ENCODE measurements at regions not wholly inside any gene's neighbourhood (a gene's known extent, or its start where the extent isn't known, plus 50 kb on each side); places are given as distances from the start of the nearest gene placed in this dataset.

GRCh38 chr6:168154263-168154917 lies 75.4 kb upstream of the FRMD1 start:
- no peak for DNase-seq

DNA sequence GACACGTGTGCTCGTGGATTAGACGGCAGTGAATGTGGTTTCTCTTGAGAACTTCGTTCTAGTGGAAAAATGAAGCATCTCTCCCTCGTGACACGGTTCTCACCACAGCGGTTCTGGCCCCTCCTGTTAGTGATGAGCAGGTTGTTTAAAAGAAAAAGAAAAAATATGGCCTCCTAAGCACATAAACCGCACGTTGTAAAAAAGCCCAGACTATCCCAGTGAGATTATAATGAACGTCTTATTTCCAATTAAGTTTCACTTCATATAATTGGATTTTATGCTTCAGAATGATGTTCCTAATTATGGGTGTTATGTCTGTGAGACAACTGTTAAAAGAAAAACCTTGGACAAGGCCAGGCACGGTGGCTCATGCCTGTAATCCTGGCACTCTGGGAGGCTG lies 74.5 kb upstream of the FRMD1 start:
- DNase-seq: no peak

GRCh38 chr6:168152980-168153379 lies 74.0 kb upstream of the FRMD1 start:
- no peak for DNase-seq

DNA sequence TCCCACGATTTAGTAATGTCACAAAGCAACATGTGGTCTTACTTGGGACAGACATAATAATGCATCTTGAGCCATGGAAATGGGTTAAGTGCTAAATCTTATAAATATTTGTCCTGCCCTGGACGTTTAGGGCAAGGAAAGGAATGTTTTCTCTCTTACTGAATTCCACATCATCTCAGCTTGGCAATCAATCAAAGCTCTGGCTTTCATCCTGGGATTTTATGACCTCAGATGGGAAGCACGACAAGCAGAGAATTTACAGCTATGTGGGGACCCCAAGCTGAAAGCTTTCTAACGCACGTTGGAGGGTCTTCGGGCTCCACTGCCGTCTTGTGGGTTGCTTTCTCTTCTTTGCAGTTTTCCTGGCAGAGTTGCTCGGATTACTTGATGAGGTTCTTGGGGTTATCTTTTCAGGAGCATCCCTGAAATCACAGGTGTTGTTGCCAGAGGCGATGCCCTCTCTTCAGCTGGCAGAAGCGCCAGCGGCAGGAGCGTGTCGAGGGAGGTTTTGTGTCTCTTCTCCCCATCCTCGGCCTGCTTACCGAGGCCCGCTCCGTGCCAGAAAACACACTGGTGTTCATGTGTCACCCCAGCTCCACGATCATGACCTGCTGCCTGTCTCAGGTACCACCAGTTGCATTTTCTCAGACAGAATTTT lies 73.4 kb upstream of the FRMD1 start:
- DNase-seq: no peak

DNA sequence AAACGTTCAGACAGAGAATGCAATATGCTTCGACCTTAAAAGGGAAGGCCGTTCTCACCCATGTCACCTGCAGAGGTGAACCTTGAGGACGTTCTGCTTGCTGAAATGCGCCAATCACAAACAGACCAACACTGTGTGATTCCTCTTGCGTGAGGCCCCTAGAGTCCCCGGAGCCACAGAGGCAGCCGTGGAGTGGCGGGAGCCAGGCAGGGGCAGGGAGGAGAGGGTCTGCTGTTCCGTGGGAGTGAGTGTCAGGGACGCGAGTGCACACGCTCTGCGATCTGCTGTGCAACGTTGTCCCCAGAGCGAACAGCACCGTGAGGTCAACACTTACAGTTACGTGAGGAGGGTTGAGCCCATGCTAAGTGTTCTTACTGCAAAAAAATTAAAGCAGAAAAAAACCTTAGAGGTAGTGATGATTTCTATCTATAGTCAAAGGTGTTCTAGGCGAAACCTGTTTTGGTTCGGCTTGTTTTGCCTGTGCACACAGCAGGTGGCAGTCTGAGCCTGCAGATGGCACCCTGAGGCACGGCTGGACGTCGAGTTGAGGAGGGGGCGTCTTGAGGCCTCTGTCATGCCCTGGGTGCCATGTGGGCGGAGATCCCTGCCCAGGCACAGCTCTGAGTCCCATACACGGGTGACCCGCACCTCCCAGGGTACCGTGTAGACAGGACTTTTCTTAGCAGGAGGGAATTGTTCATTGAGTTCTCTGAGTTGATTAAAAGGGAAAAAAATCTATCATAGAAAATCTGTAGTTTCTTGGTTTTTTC lies 71.7 kb upstream of the FRMD1 start:
- DNase-seq: no peak

DNA sequence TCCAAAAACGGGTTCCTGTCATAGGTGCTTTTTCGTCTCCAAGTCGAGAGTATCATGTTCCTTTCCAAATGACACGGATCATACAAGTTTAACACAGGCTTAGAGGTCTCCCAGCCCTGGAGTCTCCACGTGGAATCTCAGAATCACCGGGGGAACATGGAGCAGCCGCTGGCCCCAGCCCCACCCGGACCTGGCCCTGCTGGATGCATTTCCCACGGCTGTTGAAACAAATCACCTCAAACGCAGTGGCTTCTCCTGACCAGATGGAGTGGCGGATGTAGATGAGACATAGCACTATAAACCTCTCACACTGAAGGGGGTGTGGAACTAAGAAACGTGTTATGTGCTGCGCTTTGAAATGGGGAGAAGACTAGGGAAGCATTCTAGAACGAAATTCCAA lies 70.0 kb upstream of the FRMD1 start:
- no peak for DNase-seq

GRCh38 chr6:168148231-168148849 lies 69.3 kb upstream of the FRMD1 start:
- no peak for DNase-seq

DNA sequence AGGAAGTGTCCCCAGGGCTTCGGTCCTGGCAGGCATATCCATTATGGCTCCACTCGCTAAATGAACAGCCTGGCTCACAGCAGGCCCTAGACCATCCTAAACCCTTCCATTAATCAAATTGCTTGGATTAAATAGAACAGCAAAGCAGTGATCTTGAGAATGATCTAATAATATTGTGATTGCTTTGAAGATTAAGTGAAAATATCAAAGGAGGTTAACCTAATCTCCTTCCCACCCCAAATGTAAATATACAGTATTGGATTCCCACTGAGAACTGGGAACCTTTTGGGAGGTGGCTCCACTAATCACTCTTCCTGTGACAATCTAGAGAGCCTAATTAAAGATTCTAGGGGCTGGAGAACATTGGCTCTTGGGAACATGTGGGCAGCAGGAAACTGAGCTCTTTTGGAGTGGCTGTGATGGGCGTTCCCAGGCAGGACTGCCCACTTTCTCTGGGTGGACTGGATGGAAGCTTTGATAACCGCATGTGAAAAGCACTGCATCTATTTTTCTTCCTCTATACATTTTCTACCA lies 68.3 kb upstream of the FRMD1 start:
- DNase-seq: peak; percentile 50

DNA sequence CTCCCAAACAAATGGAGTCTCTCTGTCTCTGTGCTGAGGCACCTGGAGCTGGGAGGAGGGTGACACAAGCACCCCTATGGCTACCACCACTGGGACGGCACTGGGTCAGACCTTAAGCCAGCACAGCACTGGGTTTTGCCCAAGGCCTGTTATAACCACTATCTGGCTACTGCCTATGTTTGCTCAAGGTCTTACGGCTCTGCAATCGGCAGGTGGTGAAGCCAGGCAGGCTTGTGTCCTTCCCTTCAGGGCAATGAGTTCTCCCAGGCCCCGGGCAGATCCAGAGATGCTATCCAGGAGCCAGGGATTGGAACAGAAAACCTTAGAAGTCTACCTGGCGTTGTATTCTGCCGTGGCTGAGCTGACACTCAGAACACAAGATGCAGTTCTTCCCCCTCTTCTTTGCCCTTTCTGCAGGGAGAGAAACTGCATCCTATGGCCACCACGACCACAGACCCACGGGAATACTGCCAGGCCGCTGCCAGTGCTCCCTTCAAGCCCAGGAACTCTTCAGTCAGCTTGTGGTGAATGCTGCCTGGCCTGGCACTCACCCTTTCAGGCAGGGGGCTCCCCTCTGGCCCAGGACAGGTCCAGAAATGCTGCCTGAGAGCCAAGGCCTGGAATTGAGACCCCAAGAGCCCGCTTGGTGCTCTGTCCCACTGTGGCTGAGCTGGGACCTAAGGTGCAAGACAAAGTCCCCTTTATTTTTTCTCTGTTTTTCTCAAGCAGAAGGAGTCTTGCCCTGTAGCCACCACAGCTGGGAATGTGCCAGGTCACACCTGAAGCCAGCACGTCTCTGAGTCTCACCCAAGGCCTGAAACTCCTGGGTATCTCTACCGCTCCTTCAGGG lies 67.0 kb upstream of the FRMD1 start:
- DNase-seq: no peak

GRCh38 chr6:168139121-168139520 lies 60.1 kb upstream of the FRMD1 start:
- no peak for DNase-seq

DNA sequence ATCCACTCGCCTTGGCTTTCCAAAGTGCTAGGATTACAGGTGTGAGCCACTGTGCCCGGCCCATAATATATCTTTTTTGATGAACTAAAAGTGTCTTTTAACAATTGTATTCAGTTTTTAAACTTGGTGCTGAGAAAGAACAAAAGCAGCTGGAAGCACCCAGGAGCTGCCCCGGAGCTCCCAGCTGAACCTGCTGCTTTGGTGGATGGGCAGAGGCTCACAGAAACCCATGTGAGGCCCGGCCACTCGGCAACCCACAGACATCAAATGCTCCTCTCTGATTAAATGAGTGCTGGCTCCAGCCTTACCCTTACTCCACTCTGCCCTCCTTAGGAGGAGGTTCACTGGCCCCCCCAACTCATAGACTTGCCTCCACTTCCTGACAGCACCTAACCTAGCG lies 59.4 kb upstream of the FRMD1 start:
- DNase-seq: no peak

GRCh38 chr6:168137024-168137423 lies 58.0 kb upstream of the FRMD1 start:
- no peak for DNase-seq

DNA sequence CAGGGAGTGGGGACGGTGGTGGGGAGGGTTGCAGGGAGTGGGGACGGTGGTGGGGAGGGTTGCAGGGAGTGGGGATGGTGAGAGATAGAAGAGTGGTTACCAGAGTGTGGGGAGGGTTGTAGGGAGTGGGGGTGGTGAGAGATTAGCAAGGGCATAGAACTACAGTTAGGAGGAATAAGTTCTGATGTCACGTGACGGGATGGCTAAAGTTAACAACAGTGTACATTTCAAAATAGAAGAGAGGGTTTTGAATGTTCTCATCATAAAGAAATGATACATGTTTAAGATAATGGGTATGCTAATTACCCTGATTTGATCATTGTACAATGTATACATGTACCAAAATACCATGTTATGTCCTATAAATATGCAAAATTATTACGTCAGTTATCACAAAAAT lies 57.6 kb upstream of the FRMD1 start:
- DNase-seq: no peak

DNA sequence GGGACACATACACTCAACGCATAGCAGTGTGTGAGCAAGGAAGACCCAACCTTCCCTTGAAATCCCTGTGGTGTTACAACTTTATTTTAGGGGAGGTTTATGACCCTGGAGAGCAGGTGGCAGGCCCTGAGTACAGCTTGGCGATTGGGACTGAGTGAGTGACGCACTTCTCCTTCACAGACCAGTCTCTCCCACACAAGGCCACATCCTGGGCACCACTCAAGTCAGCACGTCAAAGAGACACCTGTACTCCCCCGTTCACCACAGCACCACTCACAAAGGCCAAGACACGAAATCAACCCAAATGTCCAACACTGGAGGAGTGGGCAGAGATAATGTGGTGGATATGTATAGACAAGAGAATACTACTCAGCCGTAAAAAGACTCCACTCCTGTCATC lies 57.0 kb upstream of the FRMD1 start:
- DNase-seq: no peak

- DNase-seq: no peak
These were observed 55.7 kb upstream of the FRMD1 start for GRCh38 chr6:168134560-168135201.

- DNase-seq: no peak
These were observed 54.9 kb upstream of the FRMD1 start for GRCh38 chr6:168133687-168134559.

DNA sequence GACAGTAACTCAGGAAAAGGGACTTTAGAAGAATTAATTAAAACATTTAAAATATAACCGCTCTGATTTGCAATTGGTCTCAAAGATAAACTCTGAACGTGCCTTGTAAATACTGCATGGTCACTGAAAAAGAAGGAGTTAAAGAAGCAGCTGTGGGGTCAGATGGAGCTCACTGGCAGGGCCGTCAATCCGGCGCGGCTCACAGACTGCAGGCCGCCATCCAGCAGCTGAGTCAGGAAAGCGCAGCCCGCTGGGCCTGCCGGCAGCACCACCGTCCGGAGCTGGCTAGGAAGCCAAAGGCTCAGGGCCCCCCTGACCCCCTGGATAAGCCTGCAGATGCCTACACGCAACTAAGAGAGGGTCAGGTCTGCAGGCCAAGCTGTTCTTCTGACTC lies 54.2 kb upstream of the FRMD1 start:
- DNase-seq: no peak

DNA sequence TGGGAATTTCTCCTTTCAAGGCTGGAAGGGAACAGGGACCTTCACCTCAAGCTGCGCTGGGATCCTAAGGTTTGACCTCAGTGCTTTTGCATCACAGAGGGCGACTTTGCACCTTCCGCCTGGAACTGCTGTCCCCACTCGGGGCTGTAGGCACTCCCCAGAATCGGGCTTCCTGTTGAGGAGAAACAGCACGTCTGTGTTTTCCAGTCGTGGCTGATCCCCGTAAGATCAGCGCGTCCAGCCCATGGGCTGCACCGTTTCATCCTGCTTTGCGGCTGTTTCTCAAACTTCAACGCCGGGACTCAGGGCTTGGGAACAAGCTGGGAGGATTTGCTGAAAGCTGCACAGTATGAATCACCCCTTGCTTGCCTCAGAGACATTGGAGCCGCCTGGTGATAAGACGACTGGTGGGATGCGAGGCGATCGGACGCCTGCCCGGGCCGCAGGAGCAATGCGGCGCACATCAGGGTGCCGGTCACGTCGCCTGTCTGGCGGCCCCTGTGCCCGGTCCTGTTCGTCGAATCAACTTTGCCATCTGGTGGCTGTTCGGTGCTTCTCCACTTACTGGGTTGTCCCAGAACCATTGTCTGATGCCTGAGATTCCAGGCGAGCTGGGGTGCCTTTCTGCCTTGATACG lies 53.6 kb upstream of the FRMD1 start:
- DNase-seq: peak; percentile 51

DNA sequence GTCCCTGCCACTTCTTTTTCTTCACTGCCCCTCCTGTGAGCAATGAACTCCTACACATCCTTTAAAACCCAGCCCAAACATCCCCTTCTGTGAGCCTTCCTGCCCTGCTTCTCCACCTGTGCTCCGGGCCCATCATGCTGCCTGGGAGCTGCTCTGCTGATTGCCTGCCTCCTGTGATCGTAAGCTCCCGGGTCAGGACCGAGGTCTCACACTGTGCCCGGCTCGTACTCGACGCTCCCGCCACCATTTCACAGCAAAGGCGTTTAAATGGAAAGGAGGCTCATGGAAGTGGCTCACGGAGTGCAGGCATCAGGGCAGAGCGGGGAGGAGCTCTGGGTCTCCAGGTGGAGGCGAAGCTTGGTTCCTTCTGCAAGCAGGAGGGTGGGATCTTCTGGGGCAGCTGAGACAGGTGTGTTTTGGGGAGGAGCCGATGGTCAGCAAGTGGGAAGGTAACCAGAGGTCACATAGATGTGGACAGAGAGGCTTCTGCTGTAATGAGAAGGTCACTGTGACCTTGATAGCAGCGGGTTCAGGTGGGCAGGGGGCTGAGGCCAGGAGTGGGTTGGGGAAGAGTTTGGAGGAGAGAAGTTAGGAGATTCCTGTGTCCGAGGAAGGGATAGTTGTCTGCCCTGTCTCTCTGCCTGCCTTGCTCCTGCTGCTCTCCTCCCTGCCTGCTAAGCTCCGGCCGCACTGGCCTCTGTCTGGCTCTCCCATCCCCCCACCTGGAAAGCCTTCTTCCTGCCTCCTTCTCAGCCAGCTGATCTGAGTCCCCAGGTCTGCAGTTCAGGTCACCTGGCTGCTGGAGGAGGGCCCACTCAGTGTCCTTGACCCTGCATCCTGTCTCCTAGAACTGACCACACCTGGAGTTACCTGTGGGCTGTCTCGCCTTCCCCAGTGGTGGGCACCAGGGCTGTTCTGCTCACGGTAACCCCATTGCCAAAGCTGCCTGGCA lies 52.7 kb upstream of the FRMD1 start:
- DNase-seq: no peak
